Spinal cord (tissue), 9 donors: ENCODE measurements at regions not wholly inside any gene's neighbourhood (a gene's known extent, or its start where the extent isn't known, plus 50 kb on each side); places are given as distances from the start of the nearest gene placed in this dataset.
"Not testable (repeated sequence)": the region's sequence is repeated elsewhere in the genome, so short reads cannot be mapped to it uniquely, and the experiment has no call there.

Experiments
- DNase-seq, 6 donors: peaks; one replicate each; pipeline versions ENCODE4 v3.0.0 to v3.0.0-alpha.2; 2013 to 2015; ENCODE audit warnings: low spot score in 6 of 6, low read depth in 4 of 6
- H3K27ac ChIP-seq: one replicate; pipeline ENCODE4 v1.5.1; 2013; ENCODE audit warnings: low read depth, low read length, control low read depth
- H3K27me3 ChIP-seq: one replicate; pipeline ENCODE4 v1.6.1; 2013; ENCODE audit warnings: low read length; ENCODE audit not compliant: control insufficient read depth, insufficient read depth
- H3K36me3 ChIP-seq: one replicate; pipeline ENCODE4 v1.6.1; 2013; ENCODE audit warnings: low read length; ENCODE audit not compliant: control insufficient read depth, insufficient read depth
- H3K4me1 ChIP-seq: one replicate; pipeline ENCODE4 v1.6.1; 2013; ENCODE audit warnings: low read length; ENCODE audit not compliant: control insufficient read depth, insufficient read depth
- H3K4me3 ChIP-seq: one replicate; pipeline ENCODE4 v1.5.1; 2013; ENCODE audit warnings: low read depth, low read length, control low read depth
- H3K9me3 ChIP-seq: one replicate; pipeline ENCODE4 v1.6.1; 2013; ENCODE audit warnings: low read length; ENCODE audit not compliant: control insufficient read depth, insufficient read depth
- WGBS: methylation state at CpG from one replicate; pipeline ENCODE4 v1.1.5; 2013; ENCODE audit warnings: missing lambda C conversion rate; ENCODE audit not compliant: insufficient coverage; 5-methylcytosine and 5-hydroxymethylcytosine counted together
- donor health status: healthy.

DNA sequence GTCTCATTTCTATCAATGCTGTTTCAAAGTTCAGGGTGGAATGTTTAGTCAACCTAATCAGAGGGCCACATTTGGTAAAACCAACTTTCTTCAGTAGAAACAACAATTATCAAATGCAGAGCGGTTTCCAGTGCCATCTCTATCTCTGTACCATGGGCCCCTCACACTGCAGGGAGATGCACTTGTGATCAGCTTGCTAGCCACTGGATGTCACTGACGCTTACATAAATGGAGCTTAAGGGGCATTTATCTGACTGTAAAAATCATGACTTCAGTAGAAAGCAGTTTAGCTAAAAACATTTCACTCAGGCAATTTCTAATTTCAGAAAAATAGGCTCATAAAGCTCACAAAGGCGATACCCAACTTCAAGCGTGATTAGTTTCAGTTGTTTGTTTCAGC lies 678.0 kb downstream of the ZEB2 start:
- Histone ChIP-seq H3K4me3 (no peak overlapping the region), H3K9me3 (no peaks in the 10 kb centered on the region), H3K27me3 (no peaks in the 10 kb centered on the region), H3K36me3 (no peaks in the 10 kb centered on the region), H3K27ac (no peak overlapping the region), H3K4me1 (no peaks in the 10 kb centered on the region)
- peak in 1 of 6 donors; percentile 79 for DNase-seq
- WGBS = 83% methylated on average over 2 of the region's 4 CpGs

- H3K4me3 ChIP-seq = no peak overlapping the region
- H3K27me3 ChIP-seq = no peaks in the 10 kb centered on the region
- DNase-seq = peak in 1 of 6 donors; percentile 55
- H3K9me3 ChIP-seq = no peaks in the 10 kb centered on the region
- H3K27ac ChIP-seq = no peak overlapping the region
- H3K4me1 ChIP-seq = no peaks in the 10 kb centered on the region
- H3K36me3 ChIP-seq = no peaks in the 10 kb centered on the region
Measured at GRCh38 chr2:143840601-143841000, 679.3 kb downstream of the ZEB2 start.

- Histone ChIP-seq H3K36me3 (no peaks in the 10 kb centered on the region), H3K27me3 (no peaks in the 10 kb centered on the region), H3K4me1 (no peaks in the 10 kb centered on the region), H3K4me3 (no peak overlapping the region), H3K9me3 (no peaks in the 10 kb centered on the region), H3K27ac (no peak overlapping the region)
- peak in 1 of 6 donors; percentile 46 for DNase-seq
- WGBS = no CpG with 5 or more reads among the region's 2 CpGs
Measured at GRCh38 chr2:143840194-143840593, 679.7 kb downstream of the ZEB2 start.

DNA sequence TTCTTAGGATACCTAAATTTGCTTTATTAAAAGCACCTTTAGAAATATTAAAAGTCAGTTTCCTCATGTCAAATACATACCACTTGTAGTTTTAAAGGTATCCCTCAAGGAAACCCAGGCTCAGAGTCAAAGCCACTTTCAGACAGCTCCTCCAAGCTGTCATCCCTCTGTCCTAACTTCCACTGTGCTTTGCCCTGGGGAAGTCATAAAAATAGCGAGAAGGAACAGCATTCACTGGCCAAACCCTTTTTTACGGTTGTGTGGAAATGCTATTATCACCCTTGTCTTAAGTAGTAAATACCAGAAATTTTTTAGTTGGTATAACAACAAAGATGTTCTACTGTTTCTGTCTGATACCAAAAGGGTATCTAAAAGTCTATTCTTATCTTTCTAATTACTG lies 680.5 kb downstream of the ZEB2 start:
- Histone ChIP-seq H3K27ac (no peak overlapping the region), H3K9me3 (no peaks in the 10 kb centered on the region), H3K27me3 (no peaks in the 10 kb centered on the region), H3K4me1 (no peaks in the 10 kb centered on the region), H3K4me3 (no peak overlapping the region), H3K36me3 (no peaks in the 10 kb centered on the region)
- WGBS = no CpG with 5 or more reads among the region's 2 CpGs
- DNase-seq = no peak

- not testable (repeated sequence) for H3K27ac ChIP-seq, H3K4me1 ChIP-seq, DNase-seq, H3K36me3 ChIP-seq, H3K27me3 ChIP-seq, H3K9me3 ChIP-seq, H3K4me3 ChIP-seq
Measured at GRCh38 chr2:143837055-143837454, 682.9 kb downstream of the ZEB2 start.

DNA sequence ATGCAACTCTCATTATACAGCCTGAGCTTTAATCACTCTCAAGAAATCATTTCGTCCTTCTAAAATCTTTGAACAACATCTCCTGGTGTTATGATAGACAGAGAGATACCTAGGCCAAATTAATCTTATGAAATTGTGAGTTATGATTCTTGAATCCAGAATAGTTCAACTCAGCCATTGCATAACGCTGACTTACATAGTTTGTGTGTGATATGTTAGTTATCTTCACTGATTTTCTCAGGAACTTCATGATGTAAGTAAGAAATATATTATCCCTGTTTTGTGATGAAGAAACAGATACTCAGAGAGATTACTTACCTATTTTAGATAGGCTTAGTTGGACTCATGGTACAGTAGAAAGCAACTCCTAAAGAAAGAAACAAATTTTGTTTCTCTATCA lies 684.4 kb downstream of the ZEB2 start:
- no peaks in the 10 kb centered on the region for H3K9me3 ChIP-seq
- DNase-seq = no peak
- no CpG with 5 or more reads among the region's 2 CpGs for WGBS
- no peak overlapping the region for H3K4me3 ChIP-seq
- no peaks in the 10 kb centered on the region for H3K27me3 ChIP-seq
- H3K36me3 ChIP-seq = no peaks in the 10 kb centered on the region
- H3K4me1 ChIP-seq = no peaks in the 10 kb centered on the region
- H3K27ac ChIP-seq = no peak overlapping the region

DNA sequence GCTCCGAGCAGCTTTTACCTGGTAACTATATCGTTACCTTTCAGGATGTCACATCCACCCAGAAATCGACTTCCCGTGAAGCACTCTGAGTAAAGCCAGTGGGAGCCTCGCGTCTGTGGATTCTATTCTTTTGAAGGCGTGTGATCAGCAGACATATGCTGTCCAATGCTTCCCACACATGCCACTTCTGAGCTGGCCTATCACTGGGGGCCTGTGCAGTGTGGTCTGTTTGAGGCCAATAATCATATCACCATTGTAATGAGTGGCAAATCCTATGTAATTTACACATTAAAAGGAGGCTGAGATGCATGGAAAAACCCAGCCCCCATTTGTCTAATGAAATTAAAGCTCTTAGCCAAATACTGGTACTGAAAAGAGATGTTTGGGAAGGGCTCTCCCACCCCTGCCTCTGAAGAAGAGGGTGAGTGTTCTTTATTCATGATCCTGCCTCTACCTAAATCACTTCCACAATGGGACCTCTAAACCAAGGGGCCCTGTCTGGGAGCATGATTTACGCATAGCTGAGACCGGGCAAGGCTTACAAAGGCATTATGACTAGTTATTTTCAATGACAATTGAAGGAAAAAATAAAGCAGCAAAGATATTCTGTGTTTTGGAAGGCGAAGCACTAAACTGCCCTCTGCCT lies 686.8 kb downstream of the ZEB2 start:
- WGBS = 54% methylated on average over 4 of the region's 10 CpGs
- DNase-seq = no peak
- Histone ChIP-seq H3K36me3 (no peaks in the 10 kb centered on the region), H3K4me3 (no peak overlapping the region), H3K9me3 (no peaks in the 10 kb centered on the region), H3K27me3 (no peaks in the 10 kb centered on the region), H3K4me1 (no peaks in the 10 kb centered on the region), H3K27ac (no peak overlapping the region)

DNA sequence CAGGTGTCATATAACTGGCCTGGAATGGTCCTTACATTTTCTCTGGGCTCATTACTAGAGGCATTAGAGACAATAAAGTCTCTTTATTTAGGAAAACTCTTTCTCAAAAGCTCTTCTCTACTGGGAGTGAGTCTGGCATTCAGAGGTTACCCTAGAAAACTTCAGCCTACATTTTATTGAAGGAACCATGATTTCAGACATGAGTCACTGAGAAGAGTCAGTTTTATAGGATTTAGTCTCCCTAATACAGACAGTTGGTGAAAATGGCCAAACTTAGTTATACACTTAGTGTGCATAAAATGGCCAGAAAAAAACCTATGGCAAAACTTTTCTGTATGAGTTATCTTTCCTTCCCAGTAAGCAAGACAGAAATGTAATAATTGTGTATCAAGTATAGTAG lies 689.4 kb downstream of the ZEB2 start:
- H3K36me3 ChIP-seq = no peaks in the 10 kb centered on the region
- H3K4me1 ChIP-seq = no peaks in the 10 kb centered on the region
- H3K27me3 ChIP-seq = no peaks in the 10 kb centered on the region
- H3K4me3 ChIP-seq = no peak overlapping the region
- H3K27ac ChIP-seq = no peak overlapping the region
- no peak for DNase-seq
- no peaks in the 10 kb centered on the region for H3K9me3 ChIP-seq

DNA sequence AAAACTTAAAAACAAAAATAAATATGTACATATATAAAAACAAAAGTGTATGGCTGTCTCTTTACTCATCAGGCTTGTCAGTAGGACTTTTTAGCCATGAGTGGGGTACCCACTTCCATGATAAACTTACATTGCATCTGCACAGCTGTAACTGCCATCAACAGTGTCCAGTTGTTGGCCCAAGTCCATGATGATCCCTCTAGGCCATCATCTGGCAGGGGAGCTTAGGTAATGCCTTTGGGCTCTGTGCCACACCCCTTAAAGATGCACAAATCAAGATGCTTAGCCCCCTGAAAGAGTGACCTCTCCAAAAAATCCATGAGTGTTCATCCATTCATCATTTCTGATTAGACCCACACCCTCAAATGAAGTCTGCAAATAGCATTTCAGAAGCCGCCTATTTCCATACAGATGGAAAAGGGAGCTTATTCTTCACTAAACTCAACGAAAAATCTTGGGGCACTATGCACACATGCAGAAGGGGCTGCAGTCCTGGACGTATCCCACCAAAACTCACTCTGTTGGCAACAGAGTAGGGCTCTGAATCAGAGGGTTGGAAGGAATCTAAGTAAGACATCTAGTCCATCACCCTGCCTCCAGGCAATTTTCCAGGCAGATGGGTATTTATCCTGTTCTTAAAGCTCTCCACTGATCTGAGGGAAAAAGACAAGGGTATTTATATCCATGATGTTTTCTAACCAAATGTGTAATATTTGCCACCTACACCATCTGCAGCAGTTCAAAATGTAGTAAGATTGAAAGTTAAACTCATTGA lies 691.0 kb downstream of the ZEB2 start:
- no peaks in the 10 kb centered on the region for H3K4me1 ChIP-seq
- no peaks in the 10 kb centered on the region for H3K27me3 ChIP-seq
- WGBS = no CpG with 5 or more reads among the region's 3 CpGs
- no peaks in the 10 kb centered on the region for H3K36me3 ChIP-seq
- DNase-seq = peak in 1 of 6 donors; percentile 38
- H3K27ac ChIP-seq = no peak overlapping the region
- H3K9me3 ChIP-seq = no peaks in the 10 kb centered on the region
- no peak overlapping the region for H3K4me3 ChIP-seq

GRCh38 chr2:143824791-143825190 lies 695.1 kb downstream of the ZEB2 start:
- no peaks in the 10 kb centered on the region for H3K4me1 ChIP-seq
- no peak overlapping the region for H3K4me3 ChIP-seq
- H3K36me3 ChIP-seq = no peaks in the 10 kb centered on the region
- H3K27ac ChIP-seq = no peak overlapping the region
- DNase-seq = no peak
- no peaks in the 10 kb centered on the region for H3K9me3 ChIP-seq
- no CpG with 5 or more reads among the region's 3 CpGs for WGBS
- no peaks in the 10 kb centered on the region for H3K27me3 ChIP-seq
